ENCODE measurements at regions not wholly inside any gene's neighbourhood (a gene's known extent, or its start where the extent isn't known, plus 50 kb on each side); places are given as distances from the start of the nearest gene placed in this dataset.

DNA sequence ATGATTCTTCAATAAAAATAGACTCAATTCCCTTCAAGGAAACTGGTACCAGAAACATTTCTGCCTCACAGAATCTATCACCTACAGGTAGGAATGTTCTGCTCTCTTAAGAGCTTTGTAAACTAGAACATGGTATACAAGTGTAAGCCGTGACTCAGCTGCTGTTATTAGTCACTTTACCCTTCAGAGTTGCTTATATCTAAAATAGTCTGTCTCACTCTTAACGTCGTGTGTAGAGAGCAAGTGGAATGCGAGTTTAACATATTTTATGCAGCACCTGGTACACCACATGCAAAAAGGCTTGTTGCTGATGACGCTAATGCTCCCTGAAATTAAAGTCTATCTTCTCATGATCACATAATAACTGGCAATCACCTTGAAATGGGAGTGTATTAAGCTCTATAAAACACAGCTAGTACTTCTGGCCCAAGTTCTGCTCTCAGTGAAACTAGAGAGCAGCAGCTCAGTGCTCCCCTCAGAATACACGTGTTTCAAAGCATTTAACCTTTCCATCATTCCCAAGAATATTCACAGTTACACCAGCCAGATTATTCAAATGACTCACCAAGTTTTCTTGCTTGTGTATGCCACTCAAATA is 420.0 kb downstream of the ZEB2 start:
- no peak for TF ChIP-seq JUND (IDR thresholded peaks at IDR 0.05; ENCODE audit: low read depth)
- in situ Hi-C loops (cut with HindIII; ENCODE audit: low pct_unique_long_range_greater_than_20kb, low sequenced_read_pairs) = no loop called here
- DNase-seq (ENCODE audit: low read depth in 1 of 2, low spot score in 1 of 2) = peak in 1 of 2 experiments; percentile 14

DNA sequence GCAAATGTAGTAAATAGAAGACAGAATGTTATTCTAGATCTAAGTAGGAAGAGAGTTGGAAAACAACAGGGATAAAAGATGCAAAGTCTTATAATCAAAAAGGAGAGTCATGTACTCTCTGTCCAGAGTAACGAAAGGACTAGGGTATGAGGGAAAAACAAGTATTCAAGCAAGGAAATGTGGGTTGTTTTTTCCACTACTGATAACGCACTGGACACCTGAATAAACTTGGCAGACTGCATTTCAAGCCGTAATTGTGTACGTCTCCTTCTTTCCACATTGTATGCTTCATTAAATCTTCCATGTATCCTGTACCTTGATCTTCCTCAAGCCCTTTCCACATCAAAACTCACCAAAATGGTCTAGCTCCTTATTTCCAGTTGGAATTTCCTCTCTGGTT is 420.6 kb downstream of the ZEB2 start:
- DNase-seq (ENCODE audit: low read depth in 1 of 2, low spot score in 1 of 2) = no peak
- in situ Hi-C loops (cut with HindIII; ENCODE audit: low pct_unique_long_range_greater_than_20kb, low sequenced_read_pairs) = no loop called here
- no peak for TF ChIP-seq JUND (IDR thresholded peaks at IDR 0.05; ENCODE audit: low read depth)

DNA sequence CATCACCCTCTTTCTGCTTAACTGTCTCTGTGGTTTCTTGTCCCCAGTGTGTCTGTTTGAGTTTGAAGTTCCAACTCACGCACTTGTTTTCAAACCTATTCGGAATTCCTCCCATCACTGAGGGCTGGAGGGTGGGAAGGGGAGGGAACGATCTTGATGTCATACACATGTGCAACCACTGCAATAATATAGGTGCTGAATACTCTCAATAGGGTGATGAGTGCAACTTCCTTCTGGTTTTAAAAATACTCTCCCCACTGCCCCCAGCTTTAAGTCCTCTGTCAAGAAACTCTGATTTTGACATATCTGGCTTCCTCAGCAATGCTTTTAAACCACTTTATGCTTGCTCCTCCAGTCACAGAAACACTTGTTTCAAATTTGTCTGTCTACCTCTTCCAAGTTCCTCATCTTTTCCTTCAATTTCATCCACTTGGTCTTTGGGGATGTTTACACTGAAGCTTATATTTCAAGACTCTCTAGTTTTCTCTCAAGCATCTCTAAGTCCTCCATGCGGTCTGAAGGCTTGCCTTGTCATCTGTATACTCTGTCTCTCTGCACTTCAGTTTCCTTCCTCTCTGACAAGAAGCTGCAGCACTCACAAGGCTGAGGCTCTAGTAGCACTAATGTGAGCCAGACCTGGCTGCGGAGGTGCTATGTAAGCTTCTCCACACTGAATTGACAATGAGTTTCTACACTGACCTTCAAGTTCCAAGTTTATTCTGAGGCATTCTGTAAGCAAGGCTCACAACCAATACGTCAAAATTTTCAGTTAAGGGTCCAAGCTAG is 422.3 kb downstream of the ZEB2 start:
- TF ChIP-seq JUND (IDR thresholded peaks at IDR 0.05; ENCODE audit: low read depth) = no peak
- in situ Hi-C loops (cut with HindIII; ENCODE audit: low pct_unique_long_range_greater_than_20kb, low sequenced_read_pairs) = no loop called here
- DNase-seq (ENCODE audit: low read depth in 1 of 2, low spot score in 1 of 2) = no peak

DNA sequence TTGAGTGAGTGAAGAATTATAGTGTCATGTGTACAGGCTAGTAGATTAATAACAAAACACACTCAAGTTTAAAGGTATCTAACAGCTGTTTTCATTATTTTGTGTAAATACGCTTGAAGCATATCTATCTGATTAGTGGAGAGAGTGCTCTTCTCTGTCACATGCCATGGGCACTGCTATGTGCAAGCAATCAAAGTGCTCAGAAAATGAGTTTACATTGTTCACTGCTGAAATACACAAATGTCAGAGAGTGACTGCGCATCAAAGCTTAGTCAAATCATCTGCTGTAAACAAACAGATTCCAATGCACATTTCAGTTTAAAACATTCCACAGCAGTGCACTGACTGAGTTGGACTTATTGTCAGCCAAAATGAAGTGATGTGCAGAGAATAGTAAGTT is 423.4 kb downstream of the ZEB2 start:
- DNase-seq (ENCODE audit: low read depth in 1 of 2, low spot score in 1 of 2) = no peak
- in situ Hi-C loops (cut with HindIII; ENCODE audit: low pct_unique_long_range_greater_than_20kb, low sequenced_read_pairs) = no loop called here
- no peak for TF ChIP-seq JUND (IDR thresholded peaks at IDR 0.05; ENCODE audit: low read depth)

DNA sequence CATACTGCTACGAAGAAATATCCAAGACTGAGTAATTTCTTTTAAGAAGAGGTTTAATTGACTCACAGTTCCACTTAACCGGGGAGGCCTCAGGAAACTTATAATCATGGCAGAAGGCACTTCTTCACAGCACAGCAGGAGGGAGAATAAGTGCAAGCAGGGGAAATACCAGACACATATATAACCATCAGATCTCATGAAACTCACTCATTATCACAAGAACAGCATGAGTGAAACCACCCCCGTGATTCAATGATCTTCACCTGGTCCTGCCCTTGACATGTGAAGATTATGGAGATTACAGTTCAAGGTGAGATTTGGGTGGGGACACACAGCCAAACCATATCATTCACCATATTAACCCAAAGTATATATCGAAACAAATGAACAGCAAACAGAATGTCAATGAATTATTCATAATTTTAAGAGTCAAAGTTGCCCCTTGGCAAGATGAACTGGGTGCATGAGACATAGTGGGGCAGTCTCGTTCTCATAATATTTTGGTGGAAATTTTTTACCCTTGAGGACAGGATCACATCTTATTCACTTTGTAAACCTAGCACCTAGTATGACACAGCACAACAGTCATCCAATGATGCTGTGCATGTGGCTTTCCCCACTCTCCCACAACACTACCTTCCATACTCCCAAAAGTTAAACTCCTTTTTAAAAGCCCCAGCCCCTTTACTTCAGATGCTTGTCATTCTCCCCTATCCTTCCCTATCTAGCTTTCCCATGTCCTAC is 425.3 kb downstream of the ZEB2 start:
- no peak for TF ChIP-seq JUND (IDR thresholded peaks at IDR 0.05; ENCODE audit: low read depth)
- in situ Hi-C loops (cut with HindIII; ENCODE audit: low pct_unique_long_range_greater_than_20kb, low sequenced_read_pairs) = no loop called here
- no peak for DNase-seq (ENCODE audit: low read depth in 1 of 2, low spot score in 1 of 2)

DNA sequence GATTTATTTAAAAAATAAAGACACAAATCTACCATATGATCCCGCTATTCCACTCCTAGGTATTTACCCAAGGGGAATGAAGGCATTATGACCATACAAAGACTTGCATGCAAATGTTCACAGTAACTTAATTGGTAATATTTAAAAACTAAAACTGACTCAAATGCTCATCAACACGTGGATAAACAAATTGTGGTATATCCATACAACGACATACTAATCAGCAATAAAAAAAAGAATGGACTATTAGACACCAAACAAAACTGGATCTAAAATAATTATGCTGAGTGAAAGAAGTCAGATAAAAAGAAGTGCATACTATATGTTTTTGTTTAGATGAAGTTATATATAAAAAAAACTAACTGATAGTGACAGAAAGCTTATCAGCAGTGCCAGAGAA is 428.3 kb downstream of the ZEB2 start:
- TF ChIP-seq JUND (IDR thresholded peaks at IDR 0.05; ENCODE audit: low read depth) = no peak
- in situ Hi-C loops (cut with HindIII; ENCODE audit: low pct_unique_long_range_greater_than_20kb, low sequenced_read_pairs) = no loop called here
- DNase-seq (ENCODE audit: low read depth in 1 of 2, low spot score in 1 of 2) = no peak

DNA sequence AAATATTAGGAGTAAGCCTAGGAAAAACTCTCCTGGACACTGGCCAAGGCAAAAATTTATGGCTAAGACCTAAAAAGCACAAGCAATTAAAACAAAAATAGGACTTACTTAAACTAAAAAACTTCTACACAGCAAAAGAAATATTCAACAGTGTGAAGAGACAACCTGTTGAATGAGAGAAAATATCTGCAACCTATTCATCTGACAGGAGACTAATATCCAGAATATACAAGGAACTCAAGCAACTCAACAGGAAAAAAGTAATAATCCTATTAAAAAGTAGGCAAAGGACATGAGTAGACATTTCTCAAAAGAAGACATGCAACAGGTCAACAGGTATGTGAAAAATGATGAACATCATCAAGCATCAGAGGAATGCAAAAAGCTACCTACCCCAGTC is 431.1 kb downstream of the ZEB2 start:
- no peak for DNase-seq (ENCODE audit: low read depth in 1 of 2, low spot score in 1 of 2)
- in situ Hi-C loops (cut with HindIII; ENCODE audit: low pct_unique_long_range_greater_than_20kb, low sequenced_read_pairs) = no loop called here
- TF ChIP-seq JUND (IDR thresholded peaks at IDR 0.05; ENCODE audit: low read depth) = no peak

DNA sequence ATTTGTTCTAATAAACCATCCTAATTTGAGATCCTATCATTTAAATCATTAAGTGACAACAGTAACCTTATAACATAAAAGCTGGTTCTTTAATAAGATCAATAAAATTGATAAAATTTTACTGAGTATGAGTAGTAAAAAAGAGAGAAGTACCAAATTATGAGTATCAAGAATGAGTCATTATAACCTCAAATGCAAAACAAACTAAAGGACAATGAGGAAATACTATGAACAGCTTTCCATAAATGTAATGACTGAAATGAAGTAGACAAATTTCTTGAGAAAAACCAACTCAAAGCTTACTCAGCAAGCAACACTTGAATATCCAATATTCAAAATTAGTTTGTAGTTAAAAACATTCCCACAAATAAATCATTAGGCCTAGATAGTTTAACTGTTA is 433.0 kb downstream of the ZEB2 start:
- no peak for DNase-seq (ENCODE audit: low read depth in 1 of 2, low spot score in 1 of 2)
- in situ Hi-C loops (cut with HindIII; ENCODE audit: low pct_unique_long_range_greater_than_20kb, low sequenced_read_pairs) = no loop called here
- no peak for TF ChIP-seq JUND (IDR thresholded peaks at IDR 0.05; ENCODE audit: low read depth)

DNA sequence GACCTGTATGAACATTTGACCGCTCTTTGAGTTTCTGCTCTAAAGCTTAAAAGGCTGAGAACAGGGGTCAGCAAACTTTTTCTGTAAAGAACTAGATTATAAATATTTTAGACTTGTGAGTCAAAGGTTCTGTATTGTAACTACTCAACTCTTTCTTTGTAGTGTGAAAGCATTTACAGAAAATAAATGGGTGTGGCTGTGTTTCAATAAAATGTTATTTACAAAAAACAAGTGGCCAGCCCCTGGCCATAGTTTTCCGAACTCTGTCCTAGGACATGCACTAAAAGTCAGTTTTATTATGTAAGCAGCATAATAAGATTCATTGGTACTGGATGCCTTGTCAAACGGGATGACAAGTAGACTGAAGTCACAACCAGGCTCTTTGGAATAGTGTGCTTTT is 434.9 kb downstream of the ZEB2 start:
- in situ Hi-C loops (cut with HindIII; ENCODE audit: low pct_unique_long_range_greater_than_20kb, low sequenced_read_pairs) = no loop called here
- TF ChIP-seq JUND (IDR thresholded peaks at IDR 0.05; ENCODE audit: low read depth) = no peak
- DNase-seq (ENCODE audit: low read depth in 1 of 2, low spot score in 1 of 2) = no peak

DNA sequence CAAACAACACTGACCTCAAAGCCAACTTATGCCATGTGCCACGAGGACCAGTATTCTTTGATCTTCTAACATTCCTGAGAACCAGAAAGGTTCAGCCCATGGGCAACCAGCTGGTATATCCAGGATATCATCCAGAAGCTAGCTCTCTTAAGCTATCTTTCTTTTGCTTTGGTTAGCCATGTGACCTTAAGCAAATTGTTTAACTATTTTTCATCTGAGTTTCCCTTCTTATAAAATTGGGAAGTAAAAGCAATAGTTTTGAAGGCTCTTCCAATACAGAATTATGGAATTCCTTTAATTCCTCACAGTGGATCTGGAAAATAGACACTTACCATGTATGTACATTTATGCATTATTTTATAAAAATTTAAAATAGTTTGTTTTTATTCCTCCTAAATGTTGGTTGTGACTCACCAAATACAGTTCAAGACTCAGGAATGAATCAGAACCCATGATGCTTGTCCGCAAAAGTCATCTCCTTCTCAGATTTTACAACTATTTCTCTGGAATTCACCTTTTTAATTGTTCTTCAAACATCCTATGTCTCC is 435.7 kb downstream of the ZEB2 start:
- in situ Hi-C loops (cut with HindIII; ENCODE audit: low pct_unique_long_range_greater_than_20kb, low sequenced_read_pairs) = no loop called here
- TF ChIP-seq JUND (IDR thresholded peaks at IDR 0.05; ENCODE audit: low read depth) = no peak
- no peak for DNase-seq (ENCODE audit: low read depth in 1 of 2, low spot score in 1 of 2)

DNA sequence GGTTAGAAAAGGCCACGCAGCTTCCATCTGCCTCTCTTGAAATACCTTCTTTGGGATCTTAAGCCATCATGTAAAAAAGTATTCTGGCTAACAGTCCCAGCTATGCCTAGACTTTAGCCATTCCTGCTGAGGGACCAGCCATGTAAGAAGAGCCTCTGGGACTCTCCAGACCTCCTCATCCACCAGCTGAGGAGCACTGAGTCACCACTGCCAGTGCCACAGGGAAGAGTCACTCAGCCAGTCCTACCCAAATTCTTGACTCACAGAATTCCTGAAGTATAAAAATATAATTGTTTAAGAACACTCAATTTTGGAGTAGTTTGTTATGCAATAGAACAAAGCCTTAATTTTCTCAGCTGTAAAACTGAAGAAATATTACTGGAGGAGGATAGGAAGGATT is 436.7 kb downstream of the ZEB2 start:
- TF ChIP-seq JUND (IDR thresholded peaks at IDR 0.05; ENCODE audit: low read depth) = no peak
- in situ Hi-C loops (cut with HindIII; ENCODE audit: low pct_unique_long_range_greater_than_20kb, low sequenced_read_pairs) = no loop called here
- DNase-seq (ENCODE audit: low read depth in 1 of 2, low spot score in 1 of 2) = no peak

DNA sequence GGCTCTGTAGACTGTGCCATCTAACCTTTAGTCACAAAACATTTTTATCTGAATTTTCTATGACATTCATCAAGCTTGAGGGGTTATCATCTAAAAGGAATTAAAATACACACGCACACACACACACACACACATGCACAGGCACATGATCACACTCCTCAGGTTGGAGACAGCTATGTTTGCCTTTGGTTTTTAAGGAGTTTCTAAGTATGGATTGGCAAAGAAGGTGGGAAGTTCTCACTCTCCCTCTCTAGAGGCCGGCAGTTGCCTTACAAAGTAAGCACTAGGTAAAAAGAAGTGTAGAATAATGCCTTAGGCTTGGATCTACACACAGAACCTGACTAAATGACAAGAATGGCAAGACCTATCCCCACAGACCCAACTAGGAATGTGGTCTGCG is 437.1 kb downstream of the ZEB2 start:
- TF ChIP-seq JUND (IDR thresholded peaks at IDR 0.05; ENCODE audit: low read depth) = no peak
- in situ Hi-C loops (cut with HindIII; ENCODE audit: low pct_unique_long_range_greater_than_20kb, low sequenced_read_pairs) = no loop called here
- DNase-seq (ENCODE audit: low read depth in 1 of 2, low spot score in 1 of 2) = no peak

DNA sequence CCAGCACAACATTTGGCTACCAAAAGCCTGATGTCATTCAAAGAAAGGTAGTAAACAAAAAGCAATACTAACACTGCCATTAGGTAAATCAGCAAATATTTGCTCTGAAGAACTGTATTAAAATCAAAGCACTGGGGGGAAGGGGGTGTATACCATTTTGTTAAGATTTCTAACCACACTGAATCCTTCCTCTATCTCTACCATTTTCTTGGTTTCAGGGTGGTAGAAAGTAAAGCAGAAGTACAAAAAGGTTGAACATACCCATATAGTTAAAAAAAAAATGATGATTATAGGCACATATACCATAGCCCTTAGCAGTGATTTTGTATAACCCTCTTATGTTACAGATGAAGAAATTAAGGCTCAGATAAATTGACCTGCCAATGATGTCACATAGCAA is 437.6 kb downstream of the ZEB2 start:
- no peak for DNase-seq (ENCODE audit: low read depth in 1 of 2, low spot score in 1 of 2)
- in situ Hi-C loops (cut with HindIII; ENCODE audit: low pct_unique_long_range_greater_than_20kb, low sequenced_read_pairs) = no loop called here
- TF ChIP-seq JUND (IDR thresholded peaks at IDR 0.05; ENCODE audit: low read depth) = no peak
